Esophagus squamous epithelium (tissue), 4 donors: ENCODE measurements at regions not wholly inside any gene's neighbourhood (a gene's known extent, or its start where the extent isn't known, plus 50 kb on each side); places are given as distances from the start of the nearest gene placed in this dataset.
"Not testable (repeated sequence)": the region's sequence is repeated elsewhere in the genome, so short reads cannot be mapped to it uniquely, and the experiment has no call there.

Experiments
- CTCF ChIP-seq, 6 experiments: fragments of 450-650 bp in 4 of 6; fragments of 200-600 bp in 2 of 6; sonication (generic) in 2 of 6; IDR thresholded peaks; one replicate each; pipeline ENCODE4 v1.5.1; 2016 to 2019; ENCODE audit warnings: antibody characterized with exemption in 6 of 6, mild to moderate bottlenecking in 4 of 6, moderate library complexity in 4 of 6
- POLR2A ChIP-seq, 4 donors: fragments of 450-650 bp; IDR thresholded peaks; one replicate each; pipeline ENCODE4 v1.6.1; 2017; ENCODE audit warnings: antibody characterized with exemption in 4 of 4, mild to moderate bottlenecking in 4 of 4, moderate library complexity in 3 of 4

DNA sequence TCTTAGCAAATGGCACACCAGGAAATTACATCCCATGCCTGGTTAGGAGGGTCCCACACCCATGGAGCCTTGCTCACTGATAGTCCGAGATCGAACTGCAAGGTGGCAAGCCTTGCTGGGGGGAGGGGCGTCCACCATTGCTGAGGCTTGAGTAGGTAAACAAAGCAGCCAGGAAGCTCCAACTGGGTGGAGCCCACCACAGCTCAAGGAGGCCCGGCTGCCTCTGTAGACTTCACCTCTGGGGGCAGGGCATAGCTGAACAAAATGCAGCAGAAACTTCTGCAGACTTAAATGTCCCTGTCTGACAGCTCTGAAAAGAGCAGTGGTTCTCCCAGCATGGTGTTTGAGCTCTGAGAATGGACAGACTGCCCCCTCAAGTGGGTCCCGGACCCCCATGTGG, 962.7 kb upstream of the INTU start:
- TF ChIP-seq CTCF, POLR2A (IDR thresholded peaks at IDR 0.05): not testable (repeated sequence)
